Islet precursor cell (in vitro differentiated cells): ENCODE measurements at regions not wholly inside any gene's neighbourhood (a gene's known extent, or its start where the extent isn't known, plus 50 kb on each side); places are given as distances from the start of the nearest gene placed in this dataset.
"Not testable (repeated sequence)": the region's sequence is repeated elsewhere in the genome, so short reads cannot be mapped to it uniquely, and the experiment has no call there.

Experiments
- DNase-seq: peaks from one replicate; pipeline ENCODE4 v3.0.0-alpha.2; 2018

- DNase-seq, result no peak
Measured at GRCh38 chr18:75884728-75885127, 457.2 kb upstream of the SMIM21 start.

- no peak for DNase-seq
Measured at GRCh38 chr18:75880925-75881504, 453.5 kb upstream of the SMIM21 start.

GRCh38 chr18:75880266-75880665 is 452.8 kb upstream of the SMIM21 start:
- DNase-seq, result no peak

GRCh38 chr18:75879196-75879595 is 451.7 kb upstream of the SMIM21 start:
- DNase-seq, result no peak

- no peak for DNase-seq
Measured at GRCh38 chr18:75875559-75875958, 448.1 kb upstream of the SMIM21 start.

- no peak for DNase-seq
Measured at GRCh38 chr18:75874401-75875089, 447.0 kb upstream of the SMIM21 start.

GRCh38 chr18:75871596-75871995 is 444.1 kb upstream of the SMIM21 start:
- DNase-seq, result no peak

- DNase-seq, result no peak
Measured at GRCh38 chr18:75869162-75869561, 441.7 kb upstream of the SMIM21 start.

GRCh38 chr18:75868031-75868430 is 440.5 kb upstream of the SMIM21 start:
- DNase-seq, result no peak

- DNase-seq, result no peak
Measured at GRCh38 chr18:75865639-75866038, 438.1 kb upstream of the SMIM21 start.

GRCh38 chr18:75864816-75865215 is 437.3 kb upstream of the SMIM21 start:
- no peak for DNase-seq

- no peak for DNase-seq
Measured at GRCh38 chr18:75863696-75864095, 436.2 kb upstream of the SMIM21 start.

GRCh38 chr18:75862458-75862857 is 435.0 kb upstream of the SMIM21 start:
- DNase-seq, result no peak

GRCh38 chr18:75860166-75860565 is 432.7 kb upstream of the SMIM21 start:
- no peak for DNase-seq

- no peak for DNase-seq
Measured at GRCh38 chr18:75859533-75859932, 432.0 kb upstream of the SMIM21 start.

GRCh38 chr18:75858754-75859153 is 431.3 kb upstream of the SMIM21 start:
- no peak for DNase-seq

GRCh38 chr18:75857558-75857957 is 430.1 kb upstream of the SMIM21 start:
- DNase-seq, result no peak

GRCh38 chr18:75854808-75855207 is 427.3 kb upstream of the SMIM21 start:
- DNase-seq, result no peak

GRCh38 chr18:75854174-75854573 is 426.7 kb upstream of the SMIM21 start:
- DNase-seq, result no peak

- no peak for DNase-seq
Measured at GRCh38 chr18:75846321-75846720, 418.8 kb upstream of the SMIM21 start.

- DNase-seq, result no peak
Measured at GRCh38 chr18:75845413-75845812, 417.9 kb upstream of the SMIM21 start.

GRCh38 chr18:75844146-75844545 is 416.6 kb upstream of the SMIM21 start:
- no peak for DNase-seq

GRCh38 chr18:75840131-75840530 is 412.6 kb upstream of the SMIM21 start:
- DNase-seq, result no peak

- not testable (repeated sequence) for DNase-seq
Measured at GRCh38 chr18:75839686-75840085, 412.2 kb upstream of the SMIM21 start.

GRCh38 chr18:75839041-75839440 is 411.5 kb upstream of the SMIM21 start:
- no peak for DNase-seq
